ENCODE measurements at regions not wholly inside any gene's neighbourhood (a gene's known extent, or its start where the extent isn't known, plus 50 kb on each side); places are given as distances from the start of the nearest gene placed in this dataset.

- TF ChIP-seq POLR2A (IDR thresholded peaks at IDR 0.05) = no peak
- TF ChIP-seq, protein P1, sequence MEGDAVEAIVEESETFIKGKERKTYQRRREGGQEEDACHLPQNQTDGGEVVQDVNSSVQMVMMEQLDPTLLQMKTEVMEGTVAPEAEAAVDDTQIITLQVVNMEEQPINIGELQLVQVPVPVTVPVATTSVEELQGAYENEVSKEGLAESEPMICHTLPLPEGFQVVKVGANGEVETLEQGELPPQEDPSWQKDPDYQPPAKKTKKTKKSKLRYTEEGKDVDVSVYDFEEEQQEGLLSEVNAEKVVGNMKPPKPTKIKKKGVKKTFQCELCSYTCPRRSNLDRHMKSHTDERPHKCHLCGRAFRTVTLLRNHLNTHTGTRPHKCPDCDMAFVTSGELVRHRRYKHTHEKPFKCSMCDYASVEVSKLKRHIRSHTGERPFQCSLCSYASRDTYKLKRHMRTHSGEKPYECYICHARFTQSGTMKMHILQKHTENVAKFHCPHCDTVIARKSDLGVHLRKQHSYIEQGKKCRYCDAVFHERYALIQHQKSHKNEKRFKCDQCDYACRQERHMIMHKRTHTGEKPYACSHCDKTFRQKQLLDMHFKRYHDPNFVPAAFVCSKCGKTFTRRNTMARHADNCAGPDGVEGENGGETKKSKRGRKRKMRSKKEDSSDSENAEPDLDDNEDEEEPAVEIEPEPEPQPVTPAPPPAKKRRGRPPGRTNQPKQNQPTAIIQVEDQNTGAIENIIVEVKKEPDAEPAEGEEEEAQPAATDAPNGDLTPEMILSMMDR (IDR thresholded peaks at IDR 0.05) = no peak
These were observed 270.3 kb upstream of the GRIA3 start for GRCh38 chrX:122913764-122914163.

Measured in prostate gland (tissue), 2 donors.